SK-N-MC (cell line): ENCODE measurements at regions not wholly inside any gene's neighbourhood (a gene's known extent, or its start where the extent isn't known, plus 50 kb on each side); places are given as distances from the start of the nearest gene placed in this dataset.
A peak's percentile ranks its signal among the peaks of the same experiment; 100 is the strongest.
"Not testable (repeated sequence)": the region's sequence is repeated elsewhere in the genome, so short reads cannot be mapped to it uniquely, and the experiment has no call there.

ENCODE experiments used
- DNase-seq: peaks from one replicate; pipeline ENCODE4 v3.0.0-alpha.2; 2011; ENCODE audit warnings: low read depth, low spot score
- H3K27ac ChIP-seq: fragments of 200-600 bp; sonication (generic); 2 replicates; pipeline ENCODE4 v1.5.1; 2016; ENCODE audit warnings: mixed run types
- H3K36me3 ChIP-seq: fragments of 200-600 bp; sonication (generic); 2 replicates; pipeline ENCODE4 v1.6.1; 2017; ENCODE audit warnings: antibody characterized with exemption, low read length, mixed read lengths; ENCODE audit not compliant: insufficient read depth
- H3K4me3 ChIP-seq: fragments of 200-600 bp; sonication (generic); 2 replicates; pipeline ENCODE4 v1.5.1; 2016
- H3K9ac ChIP-seq: fragments of 200-600 bp; sonication (generic); 2 replicates; pipeline ENCODE4 v1.8.0; 2017; ENCODE audit warnings: mixed run types, mixed read lengths; ENCODE audit not compliant: insufficient read length
- H3K9me3 ChIP-seq: fragments of 200-600 bp; sonication (generic); 2 replicates; pipeline ENCODE4 v1.6.1; 2017; ENCODE audit warnings: low read depth, mild to moderate bottlenecking, antibody characterized with exemption, low read length, moderate library complexity, mixed read lengths
- EZH2 ChIP-seq: fragments of 200-600 bp; sonication (generic); IDR thresholded peaks from one replicate; pipeline ENCODE4 v1.6.1; 2017; ENCODE audit warnings: antibody characterized with exemption
- FOXP2 ChIP-seq: optimal IDR thresholded peaks from 2 replicates; pipeline ENCODE3; 2011; ENCODE audit warnings: mild to moderate bottlenecking, moderate library complexity; ENCODE audit not compliant: insufficient read depth; ENCODE audit errors: extremely low read length, control extremely low read depth
- POLR2AphosphoS5 ChIP-seq: IDR thresholded peaks from 2 replicates; pipeline ENCODE4 v1.6.1; 2012; ENCODE audit warnings: mild to moderate bottlenecking, low read depth, low read length, borderline replicate concordance

DNA sequence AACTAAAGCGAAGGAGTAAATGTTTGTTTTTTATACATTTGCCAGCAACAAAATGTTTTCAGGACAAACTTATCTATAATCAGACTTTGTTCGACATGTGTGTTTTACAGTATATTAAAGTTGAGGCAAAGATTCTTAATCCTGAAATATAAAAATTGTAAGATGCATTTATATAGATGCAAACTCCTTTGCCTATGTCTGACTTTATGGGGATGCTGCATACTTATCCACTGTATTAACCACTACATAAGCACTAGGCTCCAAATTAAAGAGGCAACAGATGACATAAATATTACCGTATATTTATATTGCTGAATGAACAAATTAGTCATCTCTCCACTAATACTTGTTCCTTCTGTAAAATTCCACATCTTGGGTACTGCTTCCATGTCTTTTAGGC, 882.7 kb upstream of the ARRDC3 start:
- no peaks in the 10 kb centered on the region for H3K36me3 ChIP-seq
- peak; percentile 79 for DNase-seq
- peak overlapping the region; percentile 96 for H3K27ac ChIP-seq
- peak overlapping the region; percentile 55 for H3K4me3 ChIP-seq
- peak overlapping the region; percentile 52 for H3K9ac ChIP-seq
- H3K9me3 ChIP-seq = peaks cover 4% of the 10 kb centered on the region; the same call in 1 of the 2 replicates
- TF ChIP-seq EZH2 = no peak
- peak; percentile 40 for TF ChIP-seq FOXP2
- peak; percentile 65; the same call in 1 of the 2 replicates for TF ChIP-seq POLR2AphosphoS5

DNA sequence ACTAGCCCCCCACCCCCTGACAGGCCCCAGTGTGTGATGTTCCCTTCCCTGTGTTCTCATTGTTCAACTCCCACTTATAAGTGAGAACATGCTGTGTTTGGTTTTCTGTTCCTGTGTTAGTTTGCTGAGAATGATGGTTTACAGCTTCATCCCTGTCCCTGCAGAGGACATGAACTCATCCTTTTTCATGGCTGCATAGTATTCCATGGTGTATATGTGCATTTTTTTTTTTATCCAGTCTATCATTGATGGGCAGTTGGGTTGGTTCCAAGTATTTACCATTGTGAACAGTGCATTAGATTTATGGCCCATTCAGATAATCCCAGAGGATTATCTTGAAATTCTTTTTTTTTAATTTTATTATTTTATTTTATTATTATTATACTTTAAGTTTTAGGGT, 872.5 kb upstream of the ARRDC3 start:
- H3K36me3 ChIP-seq, H3K9ac ChIP-seq, DNase-seq, H3K9me3 ChIP-seq, H3K4me3 ChIP-seq, H3K27ac ChIP-seq: not testable (repeated sequence)

DNA sequence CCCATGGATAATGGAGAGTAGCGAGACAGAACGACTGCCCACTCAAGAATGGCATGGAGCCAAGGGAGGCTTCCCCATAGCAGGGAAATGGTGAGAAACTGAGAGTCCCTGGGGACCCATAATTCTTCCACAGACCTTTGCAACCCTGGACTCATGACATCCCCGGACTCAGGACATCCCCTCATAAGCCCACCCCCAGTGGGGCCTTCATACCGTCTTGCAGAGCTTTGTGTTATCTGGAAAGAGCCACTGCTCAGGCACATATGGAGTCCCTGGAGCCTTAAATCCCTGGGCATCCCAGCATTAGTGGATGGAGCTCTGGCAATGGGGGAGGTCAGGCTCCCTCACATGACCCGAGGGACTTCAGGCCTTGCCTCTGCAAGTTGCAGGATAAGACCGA, 865.4 kb upstream of the ARRDC3 start:
- Histone ChIP-seq H3K27ac (no peak overlapping the region), H3K9ac (no peak overlapping the region), H3K9me3 (no peaks in the 10 kb centered on the region; the same call in 1 of the 2 replicates), H3K4me3 (no peak overlapping the region), H3K36me3 (no peaks in the 10 kb centered on the region)
- DNase-seq = no peak
- TF ChIP-seq EZH2 (no peak), POLR2AphosphoS5 (no peak), FOXP2 (no peak)

DNA sequence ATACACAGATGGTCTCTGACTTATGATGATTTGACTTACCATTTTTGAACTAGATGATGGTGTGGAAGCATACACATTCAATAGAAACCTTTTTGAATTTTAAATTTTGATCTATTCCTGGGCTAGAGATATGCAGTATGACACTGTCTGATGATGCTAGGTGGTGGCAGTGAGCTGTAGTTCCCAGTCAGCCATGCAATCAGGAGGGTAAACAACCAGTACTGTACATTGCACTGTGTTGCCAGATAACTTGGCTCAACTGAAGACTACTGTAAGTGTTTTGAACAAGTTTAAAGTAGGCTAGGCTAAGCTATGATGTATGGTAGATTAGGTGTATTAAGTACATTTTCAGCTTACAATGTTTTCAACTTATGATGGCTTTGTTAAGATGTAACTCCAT, 859.1 kb upstream of the ARRDC3 start:
- no peaks in the 10 kb centered on the region for H3K9me3 ChIP-seq
- H3K36me3 ChIP-seq = no peaks in the 10 kb centered on the region
- TF ChIP-seq POLR2AphosphoS5 = no peak
- no peak for TF ChIP-seq FOXP2
- no peak overlapping the region for H3K4me3 ChIP-seq
- no peak overlapping the region for H3K9ac ChIP-seq
- no peak for DNase-seq
- no peak overlapping the region for H3K27ac ChIP-seq

DNA sequence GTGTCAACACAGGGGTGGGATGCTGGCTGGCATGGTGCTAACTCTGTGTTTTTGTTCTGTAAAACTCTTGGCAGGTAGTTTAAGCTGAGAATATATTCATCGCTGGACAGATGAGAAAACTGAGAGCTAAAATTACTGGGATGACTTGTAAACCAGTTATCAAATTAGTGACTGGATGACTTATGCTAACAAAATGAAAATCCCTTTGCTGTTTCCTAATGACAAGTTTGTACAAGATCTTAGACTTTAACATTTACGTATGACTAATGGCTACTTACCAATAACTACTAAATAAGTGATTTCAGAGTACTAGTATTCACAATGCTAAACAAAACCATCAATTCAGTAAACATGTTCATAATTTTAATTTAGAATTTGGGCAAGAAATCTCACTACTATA, 854.8 kb upstream of the ARRDC3 start:
- no peak for DNase-seq
- Histone ChIP-seq H3K27ac (no peak overlapping the region), H3K4me3 (no peak overlapping the region), H3K9me3 (no peaks in the 10 kb centered on the region), H3K9ac (no peak overlapping the region), H3K36me3 (no peaks in the 10 kb centered on the region)
- no peak for TF ChIP-seq EZH2
- no peak for TF ChIP-seq POLR2AphosphoS5
- no peak for TF ChIP-seq FOXP2

DNA sequence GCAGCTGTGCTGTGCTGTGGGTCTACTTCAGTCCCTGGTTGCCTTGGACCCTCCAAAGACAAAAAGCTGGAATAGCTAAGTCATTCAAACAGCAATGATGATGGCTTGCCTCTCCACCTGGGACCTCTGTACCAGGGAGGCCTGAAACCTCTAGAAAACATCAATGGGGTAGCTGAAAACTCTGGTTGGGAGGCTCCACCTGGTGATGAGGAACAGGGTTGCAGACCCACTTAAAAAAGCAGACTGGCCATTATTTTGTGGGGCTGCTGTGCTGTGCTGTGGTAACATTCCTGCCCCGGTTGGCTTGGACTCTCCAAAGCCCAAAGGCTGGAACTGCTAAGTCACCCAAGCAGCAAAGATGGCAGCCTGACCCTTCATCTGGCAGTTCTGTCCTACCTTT, 839.3 kb upstream of the ARRDC3 start:
- Histone ChIP-seq H3K9me3 (no peaks in the 10 kb centered on the region; the same call in 1 of the 2 replicates), H3K9ac (no peak overlapping the region), H3K27ac (no peak overlapping the region), H3K4me3 (no peak overlapping the region), H3K36me3 (no peaks in the 10 kb centered on the region)
- no peak for DNase-seq
- TF ChIP-seq FOXP2 = no peak
- TF ChIP-seq POLR2AphosphoS5 = no peak
- no peak for TF ChIP-seq EZH2

DNA sequence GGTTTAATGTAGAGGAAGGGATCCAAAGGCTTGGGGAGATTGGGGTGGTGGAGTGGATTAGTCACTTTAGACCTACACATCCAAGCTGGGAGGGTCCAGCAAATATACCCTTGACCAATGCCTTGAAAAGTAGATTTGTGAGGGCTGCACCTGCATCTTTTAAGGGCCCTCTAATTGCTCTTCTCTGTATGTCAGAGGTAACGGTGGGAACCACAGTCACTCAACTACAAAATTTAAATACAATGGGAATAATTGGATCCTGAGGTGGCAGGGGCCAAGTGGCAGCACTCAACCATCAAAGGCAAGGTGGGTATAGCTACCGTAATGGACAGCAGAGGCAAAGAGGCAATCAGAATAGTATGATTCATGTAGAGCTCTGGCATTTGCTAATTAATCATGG, 833.7 kb upstream of the ARRDC3 start:
- H3K27ac ChIP-seq, H3K9ac ChIP-seq, H3K4me3 ChIP-seq, H3K36me3 ChIP-seq, H3K9me3 ChIP-seq, DNase-seq: not testable (repeated sequence)

DNA sequence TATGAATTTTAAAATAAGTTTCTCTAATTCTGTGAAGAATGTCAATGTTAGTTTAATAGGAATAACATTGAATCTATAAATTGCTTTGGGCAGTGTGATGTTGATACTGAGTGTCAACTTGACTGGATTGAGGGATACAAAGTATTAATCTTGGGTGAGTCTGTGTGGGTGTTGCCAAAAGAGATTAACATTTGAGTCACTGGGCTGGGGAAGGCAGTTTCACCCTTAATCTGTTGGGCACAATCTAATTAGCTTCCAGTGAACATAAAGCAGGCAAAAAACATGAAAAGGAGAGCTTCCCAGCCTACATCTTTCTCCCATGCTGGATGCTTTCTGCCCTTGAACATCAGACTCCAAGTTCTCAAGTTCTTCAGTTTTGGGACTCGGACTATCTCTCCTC, 832.0 kb upstream of the ARRDC3 start:
- no peak overlapping the region for H3K27ac ChIP-seq
- no peaks in the 10 kb centered on the region for H3K9me3 ChIP-seq
- TF ChIP-seq EZH2 (no peak), POLR2AphosphoS5 (no peak)

DNA sequence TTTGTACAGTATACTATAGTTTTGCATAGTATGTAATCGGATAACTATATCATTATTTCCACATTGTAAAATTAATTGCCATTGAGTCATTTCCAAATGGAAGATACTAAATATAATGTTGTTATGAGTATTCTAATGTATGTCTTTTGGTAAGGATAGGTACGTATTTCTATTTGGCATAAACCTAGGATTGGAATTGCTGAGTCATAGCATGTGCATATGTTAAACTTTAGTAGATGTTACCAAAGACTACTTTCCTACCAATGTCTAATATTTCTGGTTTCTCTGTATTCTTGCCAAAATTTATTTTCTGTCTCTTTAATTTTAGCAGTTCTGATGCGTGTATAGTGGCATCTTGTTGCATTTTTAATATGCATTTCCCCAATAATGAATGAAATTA, 825.1 kb upstream of the ARRDC3 start:
- TF ChIP-seq EZH2 (no peak), POLR2AphosphoS5 (no peak), FOXP2 (no peak)
- Histone ChIP-seq H3K9ac (no peak overlapping the region), H3K4me3 (no peak overlapping the region)

More for the DNA sequence above, 832.0 kb upstream of the ARRDC3 start:
- Histone ChIP-seq H3K36me3 (no peaks in the 10 kb centered on the region), H3K9ac (no peak overlapping the region), H3K4me3 (no peak overlapping the region)
- DNase-seq = no peak

DNA sequence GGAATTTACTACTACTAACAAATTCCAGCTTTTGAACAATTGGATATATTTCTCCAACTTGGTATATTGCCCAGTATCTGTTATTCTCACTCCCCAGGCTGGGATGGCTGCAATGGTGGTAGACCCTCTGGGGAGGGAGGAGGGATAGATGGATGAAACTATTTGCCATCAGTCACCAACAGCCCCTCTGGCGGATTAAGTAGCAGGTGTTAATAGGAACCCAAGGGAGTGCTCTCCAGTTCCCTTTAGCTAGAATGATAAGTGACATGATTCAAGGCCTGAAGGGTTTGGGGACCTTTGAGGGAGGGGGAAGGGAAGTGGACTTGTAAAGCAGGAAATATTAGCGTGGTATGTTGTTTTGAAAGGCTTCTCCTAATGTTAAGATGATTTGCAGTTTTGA, 824.0 kb upstream of the ARRDC3 start:
- H3K27ac ChIP-seq = 0 out of 2 replicates have a peak overlapping the region, but pooled peaks have one; percentile 15
- no peak overlapping the region for H3K4me3 ChIP-seq
- H3K9ac ChIP-seq = no peak overlapping the region
- no peaks in the 10 kb centered on the region; the same call in 1 of the 2 replicates for H3K9me3 ChIP-seq
- TF ChIP-seq FOXP2 (no peak), POLR2AphosphoS5 (no peak), EZH2 (no peak)
- no peaks in the 10 kb centered on the region; the same call in 1 of the 2 replicates for H3K36me3 ChIP-seq
- no peak for DNase-seq

More for the DNA sequence above, 825.1 kb upstream of the ARRDC3 start:
- no peaks in the 10 kb centered on the region; the same call in 1 of the 2 replicates for H3K36me3 ChIP-seq
- DNase-seq = no peak
- no peaks in the 10 kb centered on the region; the same call in 1 of the 2 replicates for H3K9me3 ChIP-seq
- no peak overlapping the region for H3K27ac ChIP-seq
